ENCODE measurements at regions not wholly inside any gene's neighbourhood (a gene's known extent, or its start where the extent isn't known, plus 50 kb on each side); places are given as distances from the start of the nearest gene placed in this dataset.
"Not testable (repeated sequence)": the region's sequence is repeated elsewhere in the genome, so short reads cannot be mapped to it uniquely, and the experiment has no call there.

DNA sequence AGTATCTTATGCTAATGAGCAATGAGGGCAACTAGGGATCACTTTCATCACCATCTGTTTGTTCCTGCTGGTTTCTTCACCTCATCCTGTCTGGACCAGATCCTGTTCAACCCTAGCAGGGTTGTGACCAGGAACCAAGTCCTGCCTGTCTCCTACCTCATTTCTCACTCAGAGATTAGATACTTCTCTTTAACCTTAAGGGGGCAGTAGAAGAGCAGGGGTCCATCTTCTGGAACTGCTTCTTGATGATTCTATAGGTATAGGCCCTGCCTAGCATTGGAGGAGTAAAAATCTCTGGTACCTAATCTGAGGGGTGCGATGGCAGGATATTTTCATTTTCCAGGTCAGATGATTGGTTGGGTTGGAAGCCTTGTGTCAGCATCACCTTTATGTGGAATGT lies 335.1 kb downstream of the TGIF2LY start:
- DNase-seq (ENCODE audit: insufficient read length, low spot score), result not testable (repeated sequence)
- peak; percentile 43 for FAIRE-seq

Measured in GM12891 (cell line).